Stomach (tissue), 4 donors: ENCODE measurements at regions not wholly inside any gene's neighbourhood (a gene's known extent, or its start where the extent isn't known, plus 50 kb on each side); places are given as distances from the start of the nearest gene placed in this dataset.

Source experiments
- EP300 ChIP-seq: sonication (generic); formaldehyde crosslinking; IDR thresholded peaks from one replicate; pipeline ENCODE4 v1.6.1; 2017; ENCODE audit warnings: antibody characterized with exemption
- POLR2A ChIP-seq, 4 donors: fragments of 450-650 bp; IDR thresholded peaks; one replicate each; pipeline ENCODE4 v1.6.1; 2016; ENCODE audit warnings: antibody characterized with exemption in 4 of 4, control low read depth in 2 of 4, mild to moderate bottlenecking in 1 of 4, moderate library complexity in 1 of 4
- POLR2AphosphoS5 ChIP-seq, 3 donors: sonication (generic); formaldehyde crosslinking; IDR thresholded peaks; one replicate each; pipeline ENCODE4 v1.6.1; 2016; ENCODE audit warnings: antibody characterized with exemption in 3 of 3
- TF ChIP-seq, protein P1 (sequence below), 7 experiments: fragments of 450-650 bp in 4 of 7; fragments of 200-600 bp in 3 of 7; sonication (generic) in 3 of 7; IDR thresholded peaks; one replicate each; pipeline ENCODE4 v1.5.1; 2016 to 2019; ENCODE audit warnings: antibody characterized with exemption in 7 of 7, control low read depth in 2 of 7, mild to moderate bottlenecking in 1 of 7

DNA sequence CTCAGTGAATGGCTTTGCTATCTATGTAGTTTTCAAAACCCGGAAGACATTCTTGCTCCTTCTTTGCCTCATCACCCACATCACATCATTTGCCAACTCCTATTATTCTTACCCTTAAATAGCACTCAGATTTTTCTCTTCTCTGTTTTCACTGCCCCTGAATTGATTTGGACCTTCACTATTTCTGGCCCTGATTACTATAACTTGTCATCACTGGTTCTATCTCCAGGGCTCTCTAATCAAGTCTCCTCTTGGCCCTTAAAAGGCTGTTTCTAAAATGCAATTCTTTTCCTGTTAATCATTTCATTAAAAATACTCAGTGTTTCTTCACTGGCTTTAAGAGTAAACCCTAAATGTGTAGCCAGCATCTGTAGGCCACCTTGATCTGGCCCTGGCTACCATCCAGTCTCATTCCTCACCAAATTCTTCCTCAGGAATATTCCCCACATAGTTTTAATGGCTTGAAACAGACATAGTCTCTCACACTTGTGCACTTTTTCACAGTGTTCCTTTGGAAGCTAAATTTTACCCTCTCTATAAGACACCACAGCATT lies 437.1 kb upstream of the CBLB start:
- TF ChIP-seq, protein P1, sequence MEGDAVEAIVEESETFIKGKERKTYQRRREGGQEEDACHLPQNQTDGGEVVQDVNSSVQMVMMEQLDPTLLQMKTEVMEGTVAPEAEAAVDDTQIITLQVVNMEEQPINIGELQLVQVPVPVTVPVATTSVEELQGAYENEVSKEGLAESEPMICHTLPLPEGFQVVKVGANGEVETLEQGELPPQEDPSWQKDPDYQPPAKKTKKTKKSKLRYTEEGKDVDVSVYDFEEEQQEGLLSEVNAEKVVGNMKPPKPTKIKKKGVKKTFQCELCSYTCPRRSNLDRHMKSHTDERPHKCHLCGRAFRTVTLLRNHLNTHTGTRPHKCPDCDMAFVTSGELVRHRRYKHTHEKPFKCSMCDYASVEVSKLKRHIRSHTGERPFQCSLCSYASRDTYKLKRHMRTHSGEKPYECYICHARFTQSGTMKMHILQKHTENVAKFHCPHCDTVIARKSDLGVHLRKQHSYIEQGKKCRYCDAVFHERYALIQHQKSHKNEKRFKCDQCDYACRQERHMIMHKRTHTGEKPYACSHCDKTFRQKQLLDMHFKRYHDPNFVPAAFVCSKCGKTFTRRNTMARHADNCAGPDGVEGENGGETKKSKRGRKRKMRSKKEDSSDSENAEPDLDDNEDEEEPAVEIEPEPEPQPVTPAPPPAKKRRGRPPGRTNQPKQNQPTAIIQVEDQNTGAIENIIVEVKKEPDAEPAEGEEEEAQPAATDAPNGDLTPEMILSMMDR (IDR thresholded peaks at IDR 0.05) = no peak
- TF ChIP-seq EP300 = no peak
- TF ChIP-seq POLR2A (IDR thresholded peaks at IDR 0.05) = no peak
- no peak for TF ChIP-seq POLR2AphosphoS5 (IDR thresholded peaks at IDR 0.05)
